ENCODE measurements at regions not wholly inside any gene's neighbourhood (a gene's known extent, or its start where the extent isn't known, plus 50 kb on each side); places are given as distances from the start of the nearest gene placed in this dataset.

- no peak for ATAC-seq
- no peak overlapping the region for H3K4me3 Mint-ChIP-seq
- H3K27me3 Mint-ChIP-seq (ENCODE audit: low read depth) = peaks cover 7% of the 10 kb centered on the region
- H3K4me1 Mint-ChIP-seq = no peaks in the 10 kb centered on the region
- H3K36me3 Mint-ChIP-seq = peaks cover 61% of the 10 kb centered on the region
- peaks cover 84% of the 10 kb centered on the region for H3K9me3 Mint-ChIP-seq
- TF ChIP-seq ZNF317 (CRISPR knock-in tag; IDR thresholded peaks at IDR 0.05; ENCODE audit: borderline replicate concordance, low read depth) = no peak
- TF ChIP-seq TEAD1 (CRISPR knock-in tag; IDR thresholded peaks at IDR 0.05) = no peak
- no peak for TF ChIP-seq JAZF1 (CRISPR knock-in tag; IDR thresholded peaks at IDR 0.05)
- no peak for TF ChIP-seq ZNF138 (CRISPR knock-in tag; conservative IDR thresholded peaks at IDR 0.05)
- TF ChIP-seq ESRRA (CRISPR knock-in tag; IDR thresholded peaks at IDR 0.05; ENCODE audit: borderline replicate concordance) = no peak
- no peak for TF ChIP-seq MYBL2 (CRISPR knock-in tag; IDR thresholded peaks at IDR 0.05)
- TF ChIP-seq RORB (CRISPR knock-in tag; IDR thresholded peaks at IDR 0.05) = no peak
- ChIA-PET CTCF (no interaction called here), POLR2A (no interaction called here)
- no peak for DNase-seq (ENCODE audit: low spot score)
- H3K27ac Mint-ChIP-seq = no peak overlapping the region
These were observed 266.3 kb downstream of the CHL1 start for GRCh38 chr3:462851-463250.

- POLR2A ChIA-PET = no interaction called here
- no peak overlapping the region for H3K4me3 Mint-ChIP-seq
- no peak overlapping the region for H3K27ac Mint-ChIP-seq
- DNase-seq (ENCODE audit: low spot score) (no peak), ATAC-seq (no peak)
- H3K4me1 Mint-ChIP-seq = no peaks in the 10 kb centered on the region
- CTCF ChIA-PET = no interaction called here
- no peak for TF ChIP-seq GRHL2 (CRISPR knock-in tag; IDR thresholded peaks at IDR 0.05; ENCODE audit: insufficient replicate concordance, severe bottlenecking)
- TF ChIP-seq FOXJ3 (CRISPR knock-in tag; IDR thresholded peaks at IDR 0.05; ENCODE audit: borderline replicate concordance) = no peak
- TF ChIP-seq IRF1 (CRISPR knock-in tag; IDR thresholded peaks at IDR 0.05) = no peak
- no peak for TF ChIP-seq ZMAT4 (CRISPR knock-in tag; IDR thresholded peaks at IDR 0.05)
- TF ChIP-seq ZNF281 (CRISPR knock-in tag; IDR thresholded peaks at IDR 0.05) = no peak
- peaks cover 83% of the 10 kb centered on the region for H3K9me3 Mint-ChIP-seq
- H3K27me3 Mint-ChIP-seq (ENCODE audit: low read depth) = peaks cover 10% of the 10 kb centered on the region
- H3K36me3 Mint-ChIP-seq = peaks cover 59% of the 10 kb centered on the region
These were observed 267.0 kb downstream of the CHL1 start for GRCh38 chr3:463252-464192.

- Mint-ChIP-seq H3K27me3 (ENCODE audit: low read depth) (peaks cover 12% of the 10 kb centered on the region), H3K4me3 (no peak overlapping the region), H3K4me1 (no peaks in the 10 kb centered on the region), H3K27ac (no peak overlapping the region), H3K9me3 (peaks cover 83% of the 10 kb centered on the region), H3K36me3 (peaks cover 59% of the 10 kb centered on the region)
- TF ChIP-seq ELF4 (CRISPR knock-in tag; IDR thresholded peaks at IDR 0.05; ENCODE audit: low read depth) = no peak
- no peak for TF ChIP-seq NFE2L1 (CRISPR knock-in tag; IDR thresholded peaks at IDR 0.05)
- TF ChIP-seq ZNF263 (CRISPR knock-in tag; IDR thresholded peaks at IDR 0.05; ENCODE audit: low read depth) = no peak
- no peak for TF ChIP-seq FOXP1 (CRISPR knock-in tag; IDR thresholded peaks at IDR 0.05; ENCODE audit: borderline replicate concordance)
- CTCF ChIA-PET = no interaction called here
- DNase-seq (ENCODE audit: low spot score) = no peak
- POLR2A ChIA-PET = no interaction called here
- ATAC-seq = no peak
These were observed 267.7 kb downstream of the CHL1 start for GRCh38 chr3:464255-464654.

Data from WTC11 (cell line).